CMK (cell line): ENCODE measurements at regions not wholly inside any gene's neighbourhood (a gene's known extent, or its start where the extent isn't known, plus 50 kb on each side); places are given as distances from the start of the nearest gene placed in this dataset.

Experiments used
- DNase-seq: peaks from one replicate; pipeline ENCODE4 v3.0.0-alpha.2; 2010; ENCODE audit warnings: low read depth

DNA sequence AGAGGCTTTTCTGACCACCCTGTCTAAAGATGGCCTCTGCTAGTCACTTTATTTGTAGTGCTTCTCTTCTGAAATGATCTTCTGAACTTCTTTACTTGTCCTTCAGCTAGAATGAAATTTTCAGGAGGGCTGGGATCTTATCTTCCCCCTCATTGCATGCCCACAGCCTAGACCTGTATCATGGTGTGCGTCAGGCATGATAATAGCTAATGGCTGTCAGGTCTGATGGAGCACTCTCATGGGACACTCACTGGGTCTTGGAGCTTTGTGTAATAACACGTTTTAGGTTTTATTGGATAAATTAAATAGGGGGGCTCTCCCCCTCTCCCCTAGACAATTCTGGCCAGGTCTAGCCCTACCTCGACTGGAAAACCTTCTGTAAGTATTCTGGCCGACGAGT, 97.1 kb upstream of the NRXN3 start:
- DNase-seq, result no peak

- DNase-seq, result no peak
Measured at GRCh38 chr14:78074561-78074960, 95.6 kb upstream of the NRXN3 start.

- no peak for DNase-seq
Measured at GRCh38 chr14:78075033-78075432, 95.1 kb upstream of the NRXN3 start.

DNA sequence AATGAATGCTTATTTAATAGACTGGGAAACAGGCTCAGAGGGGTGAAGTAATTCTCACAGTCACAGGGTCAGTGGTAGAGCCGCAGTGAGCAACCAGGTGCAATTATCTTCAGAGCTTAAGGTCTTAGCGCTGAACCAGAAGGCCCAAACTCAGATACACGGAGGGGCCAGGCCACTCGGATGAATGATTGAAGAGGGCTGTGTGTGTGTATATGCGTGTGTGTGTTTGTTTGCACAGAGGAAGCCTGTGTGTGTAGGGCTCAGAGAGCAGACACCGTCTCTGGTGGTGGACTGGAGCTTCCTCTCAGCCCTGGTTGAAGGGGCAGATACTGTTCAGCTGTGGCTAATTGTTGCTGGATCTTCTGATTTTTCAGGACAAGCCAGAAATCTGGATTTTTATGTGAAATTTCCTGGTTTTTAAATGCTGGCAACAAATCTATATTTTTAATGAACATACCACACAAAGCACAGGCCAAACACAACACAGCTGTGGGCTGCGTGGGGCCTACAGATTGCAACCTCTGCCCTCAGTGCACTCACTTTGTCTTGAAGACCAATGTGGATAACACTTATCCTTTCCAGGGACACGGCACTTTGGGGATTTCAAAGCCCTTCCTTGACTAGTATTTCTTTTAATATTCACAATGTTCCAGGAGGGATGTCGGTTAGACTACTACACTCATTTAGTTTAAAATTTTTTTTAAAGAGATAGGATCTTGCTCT, 94.5 kb upstream of the NRXN3 start:
- no peak for DNase-seq

DNA sequence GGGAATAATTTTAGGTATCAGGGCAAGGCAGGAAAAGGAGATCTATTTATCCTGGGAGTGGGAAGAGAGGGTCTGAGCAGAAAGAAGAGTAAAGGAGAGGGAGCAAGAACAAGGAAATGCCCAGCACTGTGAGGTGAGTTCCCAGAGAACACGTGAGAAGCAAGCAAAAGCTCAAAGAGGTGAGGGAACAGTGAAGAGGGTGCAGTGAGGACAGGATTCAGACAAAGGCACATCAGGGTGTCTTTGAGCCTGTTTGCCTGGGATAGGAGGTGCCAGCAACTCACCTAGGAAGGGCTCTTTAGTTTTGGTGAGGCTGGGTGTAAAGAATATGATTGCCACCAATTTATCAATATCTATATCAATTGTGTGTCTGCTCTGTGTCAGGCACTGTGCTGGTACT, 88.9 kb upstream of the NRXN3 start:
- no peak for DNase-seq

DNA sequence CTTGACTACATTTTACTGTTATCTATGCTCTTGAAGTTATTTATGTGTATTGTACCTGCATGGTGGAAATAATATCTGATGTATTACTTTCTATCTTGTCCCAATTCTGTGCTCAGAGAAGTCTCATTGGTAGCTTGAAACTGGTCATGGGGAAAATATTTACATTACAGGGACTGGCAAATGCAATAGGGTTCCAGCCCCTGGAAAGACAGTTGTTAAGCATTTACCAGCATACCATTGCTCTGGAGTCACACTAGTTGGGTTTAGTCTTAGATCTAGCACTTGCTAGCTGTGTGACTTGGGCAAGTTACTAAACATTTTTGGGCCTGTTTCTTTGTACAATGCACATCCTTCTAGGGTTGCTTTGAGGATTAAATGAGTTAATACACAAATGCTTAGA, 86.3 kb upstream of the NRXN3 start:
- no peak for DNase-seq

- no peak for DNase-seq
Measured at GRCh38 chr14:78086342-78086741, 83.8 kb upstream of the NRXN3 start.

DNA sequence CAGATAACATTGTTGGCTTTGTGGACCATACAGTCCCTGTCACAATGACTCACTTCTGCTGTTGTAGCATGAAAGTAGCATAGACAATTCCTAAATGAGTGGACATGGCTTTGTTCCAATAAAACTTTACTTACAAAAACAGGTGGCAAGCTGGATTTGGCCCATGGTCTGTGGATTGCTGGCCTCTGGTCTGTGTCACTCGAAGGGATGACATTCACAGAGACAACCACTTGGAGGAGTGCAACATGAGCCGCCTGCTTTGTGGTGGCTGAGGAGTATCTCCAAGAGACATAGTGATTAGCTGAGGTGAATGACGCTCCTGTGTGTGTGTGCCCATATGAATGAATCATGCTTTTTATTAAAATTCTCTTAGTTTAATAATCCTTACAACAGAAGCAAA, 81.3 kb upstream of the NRXN3 start:
- DNase-seq, result no peak

DNA sequence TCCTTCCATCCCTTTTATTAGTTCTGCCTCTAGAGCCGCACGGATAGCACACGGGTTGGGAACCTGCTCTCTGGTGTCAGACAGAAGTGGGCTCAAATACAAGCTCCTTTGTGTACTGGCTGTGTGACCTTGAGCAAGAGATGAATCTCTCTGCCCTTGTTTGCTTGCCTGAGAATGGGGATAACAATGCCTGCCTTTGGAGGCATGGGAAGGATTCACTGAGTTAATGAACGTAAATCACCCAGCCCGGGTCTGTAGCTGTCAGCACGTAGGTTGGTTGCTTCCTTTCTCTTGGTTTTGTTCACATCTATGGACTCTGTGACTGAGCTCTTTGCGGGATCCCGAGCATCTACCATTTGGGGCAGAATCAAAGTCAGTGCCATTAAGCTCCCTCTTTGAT, 79.3 kb upstream of the NRXN3 start:
- no peak for DNase-seq

- no peak for DNase-seq
Measured at GRCh38 chr14:78091361-78091760, 78.8 kb upstream of the NRXN3 start.

GRCh38 chr14:78092040-78092439, 78.1 kb upstream of the NRXN3 start:
- DNase-seq, result no peak

DNA sequence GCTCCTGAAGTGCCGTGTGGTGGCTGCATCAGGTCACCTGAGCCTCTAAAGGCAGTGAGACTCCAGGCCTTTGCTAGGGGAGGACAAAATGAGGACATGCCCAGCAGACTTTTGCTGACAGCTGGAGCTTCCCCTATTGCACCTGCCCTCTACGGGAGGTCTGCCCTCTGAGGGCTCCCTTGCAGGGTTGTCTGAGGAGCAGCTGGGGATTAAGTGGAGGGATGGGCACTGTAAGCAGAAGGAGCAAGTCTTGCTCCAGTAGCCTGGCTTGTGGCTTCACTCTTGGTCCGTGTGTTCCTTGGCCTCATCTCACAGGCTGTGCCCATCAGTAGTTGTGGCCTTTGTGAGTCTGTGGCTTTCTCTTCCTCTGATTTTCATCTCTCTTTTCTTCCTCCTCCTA, 66.9 kb upstream of the NRXN3 start:
- DNase-seq, result peak; percentile 11

GRCh38 chr14:78104160-78104559, 66.0 kb upstream of the NRXN3 start:
- DNase-seq, result no peak

DNA sequence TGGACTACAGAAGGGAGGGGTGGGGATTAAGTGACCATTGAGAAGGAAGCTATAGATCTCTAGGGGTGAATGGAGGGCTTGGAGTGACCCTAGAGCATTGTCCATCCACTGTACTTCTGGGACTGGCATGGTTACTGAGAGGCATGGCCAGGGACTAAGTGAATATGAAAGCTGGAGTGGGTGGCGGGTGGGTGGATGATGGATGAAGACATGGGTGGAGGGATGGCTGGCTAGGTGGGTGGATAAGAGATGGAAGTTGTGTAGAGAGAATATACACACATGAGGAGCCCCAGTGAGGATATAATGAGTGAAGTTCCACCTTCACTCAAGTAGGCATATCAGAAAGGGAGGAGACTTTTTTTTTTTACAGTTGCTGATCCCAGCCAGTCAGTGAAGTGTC, 65.5 kb upstream of the NRXN3 start:
- DNase-seq, result no peak

GRCh38 chr14:78106381-78106780, 63.8 kb upstream of the NRXN3 start:
- DNase-seq, result no peak

DNA sequence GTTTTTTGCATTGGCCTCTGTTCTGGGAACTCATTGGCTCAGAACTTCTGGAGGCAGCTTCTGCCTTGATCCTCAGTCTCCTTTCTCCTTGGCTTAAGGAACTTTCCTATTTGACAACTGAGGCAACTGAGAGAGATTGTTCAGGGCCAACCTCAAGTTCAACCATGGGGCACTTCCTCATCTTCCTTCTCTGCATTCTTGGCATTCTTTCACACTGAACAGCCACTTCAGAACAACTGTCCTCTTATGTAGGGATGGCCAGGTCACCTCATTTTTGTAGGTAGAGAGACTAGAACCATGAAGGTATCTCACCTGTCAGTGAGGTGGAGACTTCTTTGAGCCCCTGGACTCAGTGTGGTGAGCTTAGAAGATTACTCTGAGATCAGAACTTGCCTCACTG, 63.0 kb upstream of the NRXN3 start:
- DNase-seq, result no peak

DNA sequence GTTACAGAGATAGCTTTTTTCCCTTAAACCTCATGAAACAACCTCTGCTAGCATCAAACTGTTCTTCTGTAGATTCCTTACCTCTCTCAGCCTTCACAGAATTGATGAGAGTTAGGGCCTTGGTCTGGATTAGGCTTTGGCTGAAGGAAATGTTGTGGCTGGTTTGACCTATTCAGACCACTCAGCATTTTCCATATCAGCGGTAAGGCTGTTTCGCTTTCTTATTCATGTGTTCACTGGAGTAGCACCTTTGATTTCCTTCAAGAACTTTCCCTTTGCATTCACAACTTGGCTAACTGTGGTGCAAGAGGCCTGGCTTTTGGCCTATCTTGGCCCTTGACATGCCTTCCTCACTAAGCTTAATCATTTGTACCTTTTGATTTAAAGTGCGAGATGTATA, 50.7 kb upstream of the NRXN3 start:
- DNase-seq, result no peak
